Endothelial cell of umbilical vein (primary cell): ENCODE measurements at regions not wholly inside any gene's neighbourhood (a gene's known extent, or its start where the extent isn't known, plus 50 kb on each side); places are given as distances from the start of the nearest gene placed in this dataset.

Source experiments
- BruUV-seq: library from RNA; stranded (reverse); fragments of 400-500 nt; replicated peaks from 2 replicates; lab custom pipeline; 2021; lab: Mats Ljungman, UMichigan
- CTCF ChIA-PET: fragments of 300-600, 350-600 bp; sonication (Branson Sonifier 250); formaldehyde crosslinking; loops from one replicate; lab custom pipeline; 2021; ENCODE audit warnings: antibody characterized with exemption, inconsistent platforms; lab: Charles Lee
- POLR2A ChIA-PET: fragments of 300-600, 350-600 bp; sonication (Branson Sonifier 250); formaldehyde crosslinking; loops from one replicate; lab custom pipeline; 2021; ENCODE audit warnings: antibody characterized with exemption, inconsistent platforms; lab: Charles Lee
- DNase-seq: peaks from one replicate; pipeline ENCODE4 v3.0.0-alpha.2; 2011; ENCODE audit warnings: low read depth, low spot score
- FAIRE-seq: peaks from 2 replicates; lab custom pipeline; 2011; peaks lifted over from hg19 to GRCh38; lab: Jason Lieb, UNC
- H2AFZ ChIP-seq: 2 replicates; pipeline ENCODE4 v1.6.0; 2012; ENCODE audit warnings: low read depth, low read length, control low read depth, inconsistent platforms
- H3K27ac ChIP-seq: 2 replicates; pipeline ENCODE4 v1.5.1; 2011; ENCODE audit warnings: low read depth, mild to moderate bottlenecking, control low read depth, low read length, moderate library complexity; ENCODE audit not compliant: insufficient read depth
- H3K27me3 ChIP-seq, 2 experiments: 2 replicates each; pipeline versions ENCODE4 v1.6.0 to v1.6.1; 2011; ENCODE audit warnings: low read length in 2 of 2, mixed read lengths in 1 of 2; ENCODE audit not compliant: control insufficient read depth in 2 of 2, insufficient read depth in 2 of 2
- H3K36me3 ChIP-seq, 2 experiments: 2 replicates in 1 of 2; 3 replicates in 1 of 2; pipeline ENCODE4 v1.5.1; 2011; ENCODE audit warnings: low read length in 2 of 2, mild to moderate bottlenecking in 1 of 2, moderate library complexity in 1 of 2; ENCODE audit not compliant: control insufficient read depth in 2 of 2, insufficient read depth in 2 of 2; ENCODE audit errors: extremely low read depth in 1 of 2
- H3K4me1 ChIP-seq: 3 replicates; pipeline ENCODE4 v1.5.1; 2011; ENCODE audit warnings: mild to moderate bottlenecking, low read length; ENCODE audit not compliant: control insufficient read depth, insufficient read depth; ENCODE audit errors: extremely low read depth
- H3K4me2 ChIP-seq: 2 replicates; pipeline ENCODE4 v1.6.1; 2011; ENCODE audit warnings: low read length, control low read depth, mixed read lengths; ENCODE audit not compliant: insufficient read depth
- H3K4me3 ChIP-seq, 3 experiments: fragments of 200-600 bp in 1 of 3; sonication (generic), shearing (Covaris generic) in 1 of 3; replicated peaks in 1 of 3; 2 replicates each; pipeline ENCODE4 v1.5.1; 2011 to 2016; ENCODE audit warnings: control low read depth in 3 of 3, low read length in 3 of 3, mild to moderate bottlenecking in 2 of 3, inconsistent platforms in 1 of 3, low read depth in 1 of 3, moderate library complexity in 1 of 3; ENCODE audit not compliant: insufficient read depth in 1 of 3
- H3K79me2 ChIP-seq: 2 replicates; pipeline ENCODE4 v1.6.0; 2012; ENCODE audit warnings: low read length, inconsistent platforms; ENCODE audit not compliant: control insufficient read depth, insufficient read depth
- H3K9ac ChIP-seq: replicated peaks from 2 replicates; pipeline ENCODE3; 2011; ENCODE audit warnings: low read length, control low read depth; ENCODE audit not compliant: insufficient read depth; ENCODE audit errors: extremely low read depth
- H3K9me1 ChIP-seq: replicated peaks from 3 replicates; pipeline ENCODE4 v1.6.0; 2011; ENCODE audit warnings: mild to moderate bottlenecking, low read length; ENCODE audit not compliant: control insufficient read depth, insufficient read depth; ENCODE audit errors: extremely low read depth
- H3K9me3 ChIP-seq: replicated peaks from 2 replicates; pipeline ENCODE4 v1.5.1; 2012; ENCODE audit warnings: low read length, inconsistent platforms; ENCODE audit not compliant: control insufficient read depth, insufficient read depth
- H4K20me1 ChIP-seq: replicated peaks from 2 replicates; pipeline ENCODE3; 2011; ENCODE audit warnings: mild to moderate bottlenecking, low read length; ENCODE audit not compliant: control insufficient read depth, insufficient read depth; ENCODE audit errors: extremely low read depth
- CTCF ChIP-seq, 2 donors: IDR thresholded peaks; 1 replicate in 1 of 2; 2 replicates in 1 of 2; pipeline ENCODE4 v1.5.1; 2011; ENCODE audit warnings: low read length in 2 of 2, mild to moderate bottlenecking in 2 of 2, moderate library complexity in 2 of 2, control low read depth in 1 of 2, inconsistent platforms in 1 of 2, low read depth in 1 of 2; ENCODE audit not compliant: insufficient read depth in 1 of 2; ENCODE audit errors: extremely low read depth in 1 of 2
- EZH2 ChIP-seq: IDR thresholded peaks from 2 replicates; pipeline ENCODE4 v1.6.1; 2012; ENCODE audit warnings: borderline replicate concordance, low read depth, mild to moderate bottlenecking, moderate library complexity, low read length, inconsistent platforms; ENCODE audit not compliant: severe bottlenecking
- FOS ChIP-seq: IDR thresholded peaks from 2 replicates; pipeline ENCODE4 v1.6.1; 2011; ENCODE audit warnings: mild to moderate bottlenecking, low read length, moderate library complexity, borderline replicate concordance; ENCODE audit not compliant: insufficient read depth
- GATA2 ChIP-seq: IDR thresholded peaks from 2 replicates; pipeline ENCODE4 v1.7.0; 2011; ENCODE audit warnings: low read depth, mild to moderate bottlenecking, moderate library complexity, mixed read lengths, low read length; ENCODE audit not compliant: insufficient read length, insufficient read depth
- JUN ChIP-seq: IDR thresholded peaks from 2 replicates; pipeline ENCODE4 v1.6.1; 2011; ENCODE audit warnings: borderline replicate concordance, low read depth; ENCODE audit not compliant: insufficient read length, insufficient read depth
- MAX ChIP-seq: IDR thresholded peaks from 2 replicates; pipeline ENCODE4 v1.6.1; 2011; ENCODE audit not compliant: insufficient read depth, insufficient read length
- MYC ChIP-seq: IDR thresholded peaks from one replicate; pipeline ENCODE4 v1.6.1; 2011; ENCODE audit warnings: mild to moderate bottlenecking, low read depth, low read length
- POLR2A ChIP-seq: IDR thresholded peaks from 2 replicates; pipeline ENCODE4 v1.6.1; 2012; ENCODE audit warnings: low read depth, mild to moderate bottlenecking, control low read depth, low read length
- POLR2AphosphoS5 ChIP-seq: IDR thresholded peaks from 2 replicates; pipeline ENCODE4 v1.6.1; 2012; ENCODE audit warnings: low read depth, mild to moderate bottlenecking, control low read depth, low read length, moderate library complexity; ENCODE audit not compliant: insufficient read depth
- dilution Hi-C: fragments of 300-500 bp; cut with MboI; formaldehyde crosslinking; loops from one replicate; pipeline ENCODE4 v1.15.0; 2019; ENCODE audit warnings: low sequenced_read_pairs; ENCODE audit not compliant: extremely low pct_ligation_motif_present
- intact Hi-C: fragments of 100-400 bp; cut with micrococcal nuclease; formaldehyde crosslinking; loops from one replicate; pipeline ENCODE4 v1.10.0; 2022

GRCh38 chr3:106126846-106127235 lies 258.0 kb upstream of the CBLB start:
- FAIRE-seq: no peak
- Histone ChIP-seq H3K9me3 (no peaks in the 10 kb centered on the region), H3K4me2 (no peak overlapping the region), H3K9me1 (no peaks in the 10 kb centered on the region), H3K79me2 (no peaks in the 10 kb centered on the region), H3K27me3 (no peaks in the 10 kb centered on the region), H2AFZ (no peak overlapping the region), H3K36me3 (no peaks in the 10 kb centered on the region), H4K20me1 (no peaks in the 10 kb centered on the region), H3K9ac (no peak overlapping the region), H3K4me3 (no peak overlapping the region), H3K4me1 (no peaks in the 10 kb centered on the region), H3K27ac (no peak overlapping the region)
- dilution Hi-C loops: no loop called here
- ChIA-PET CTCF (no interaction called here), POLR2A (no interaction called here)
- DNase-seq: no peak
- TF ChIP-seq MYC (no peak), POLR2A (no peak), FOS (no peak), GATA2 (no peak), EZH2 (no peak), POLR2AphosphoS5 (no peak), MAX (no peak), JUN (no peak), CTCF (IDR thresholded peaks at IDR 0.05; ENCODE audit: extremely low read depth in 1 of 2, insufficient read depth in 1 of 2, low read depth in 1 of 2, low read length in 2 of 2) (no peak)
- intact Hi-C loops: no loop called here
- BruUV-seq: no TSS peak
